ENCODE measurements at regions not wholly inside any gene's neighbourhood (a gene's known extent, or its start where the extent isn't known, plus 50 kb on each side); places are given as distances from the start of the nearest gene placed in this dataset.

- no peaks in the 10 kb centered on the region for H3K36me3 ChIP-seq
- DNase-seq, result no peak
- WGBS, 2 donors, result 74 to 100% methylated on average over 4 to 5 of the region's 5 CpGs
- H3K4me3 ChIP-seq, result no peak overlapping the region
- H3K27ac ChIP-seq, result no peak overlapping the region
- no peaks in the 10 kb centered on the region for H3K9me3 ChIP-seq
- no peaks in the 10 kb centered on the region for H3K27me3 ChIP-seq
- peaks cover 0 to 21% (median 0%) of the 10 kb centered on the region in 3 donors for H3K4me1 ChIP-seq
- TF ChIP-seq POLR2A (IDR thresholded peaks at IDR 0.05) (no peak), CTCF (IDR thresholded peaks at IDR 0.05) (no peak)
- intact Hi-C loops (cut with DNase I), result no loop called here
Measured at GRCh38 chr4:4643306-4643705, 101.5 kb upstream of the STX18 start.

GRCh38 chr4:4642496-4643000, 100.7 kb upstream of the STX18 start:
- Histone ChIP-seq H3K4me3 (no peak overlapping the region), H3K36me3 (no peaks in the 10 kb centered on the region), H3K27ac (no peak overlapping the region), H3K9me3 (no peaks in the 10 kb centered on the region), H3K4me1 (peaks cover 0 to 21% (median 0%) of the 10 kb centered on the region in 3 donors), H3K27me3 (no peaks in the 10 kb centered on the region)
- TF ChIP-seq CTCF (IDR thresholded peaks at IDR 0.05) (no peak), POLR2A (IDR thresholded peaks at IDR 0.05) (no peak)
- DNase-seq, result no peak
- 85 to 88% methylated on average over 6 of the region's 6 CpGs for WGBS, 2 donors
- intact Hi-C loops (cut with DNase I), result no loop called here

- Histone ChIP-seq H3K4me1 (peaks cover 0 to 21% (median 0%) of the 10 kb centered on the region in 3 donors), H3K4me3 (no peak overlapping the region), H3K36me3 (no peaks in the 10 kb centered on the region), H3K27me3 (no peaks in the 10 kb centered on the region), H3K9me3 (no peaks in the 10 kb centered on the region), H3K27ac (no peak overlapping the region)
- intact Hi-C loops (cut with DNase I), result no loop called here
- DNase-seq, result no peak
- TF ChIP-seq POLR2A (IDR thresholded peaks at IDR 0.05) (no peak), CTCF (IDR thresholded peaks at IDR 0.05) (no peak)
- WGBS, 2 donors, result 78 to 86% methylated on average over 20 of the region's 23 CpGs
Measured at GRCh38 chr4:4641661-4642495, 100.0 kb upstream of the STX18 start.

- intact Hi-C loops (cut with DNase I), result no loop called here
- Histone ChIP-seq H3K9me3 (no peaks in the 10 kb centered on the region), H3K36me3 (no peaks in the 10 kb centered on the region), H3K27me3 (no peaks in the 10 kb centered on the region), H3K4me1 (peaks cover 0 to 21% (median 0%) of the 10 kb centered on the region in 3 donors), H3K27ac (no peak overlapping the region), H3K4me3 (no peak overlapping the region)
- DNase-seq, result no peak
- WGBS, 2 donors, result 92% methylated on average over 8 of the region's 8 CpGs
- TF ChIP-seq POLR2A (IDR thresholded peaks at IDR 0.05), result no peak
- TF ChIP-seq CTCF (IDR thresholded peaks at IDR 0.05), result no peak
Measured at GRCh38 chr4:4641254-4641653, 99.4 kb upstream of the STX18 start.

GRCh38 chr4:4640692-4641091, 98.8 kb upstream of the STX18 start:
- no peak for DNase-seq
- no peak for TF ChIP-seq POLR2A (IDR thresholded peaks at IDR 0.05)
- TF ChIP-seq CTCF (IDR thresholded peaks at IDR 0.05), result no peak
- Histone ChIP-seq H3K36me3 (no peaks in the 10 kb centered on the region), H3K27me3 (no peaks in the 10 kb centered on the region), H3K4me1 (peaks cover 0 to 21% (median 0%) of the 10 kb centered on the region in 3 donors), H3K27ac (no peak overlapping the region), H3K9me3 (no peaks in the 10 kb centered on the region), H3K4me3 (no peak overlapping the region)
- WGBS, 2 donors, result 61 to 62% methylated on average over 7 to 8 of the region's 10 CpGs
- intact Hi-C loops (cut with DNase I), result no loop called here

All from esophagus squamous epithelium (tissue), 5 donors.